Left lobe of liver (tissue), 2 donors: ENCODE measurements at regions not wholly inside any gene's neighbourhood (a gene's known extent, or its start where the extent isn't known, plus 50 kb on each side); places are given as distances from the start of the nearest gene placed in this dataset.

Source experiments
- ATAC-seq: fragments of 200-7000 bp; cut with Tn5 transposase; one replicate; pipeline ENCODE4 v1.9.1; 2020; ENCODE audit warnings: mild to moderate bottlenecking, moderate library complexity
- DNase-seq: peaks from one replicate; pipeline ENCODE4 v3.0.0-alpha.2; 2020; ENCODE audit warnings: low spot score
- donor health status: DM: no; HTN: no; CAD: no; lungs with moderate emphysema.
- donor health status: DM: no; HTN: yes; CAD: no.

- ATAC-seq: no peak
- no peak for DNase-seq
Observed at GRCh38 chr10:125348536-125348935, 188.2 kb upstream of the CTBP2 start.

GRCh38 chr10:125344573-125345171 is 184.3 kb upstream of the CTBP2 start:
- DNase-seq (no peak), ATAC-seq (peak; percentile 26)

DNA sequence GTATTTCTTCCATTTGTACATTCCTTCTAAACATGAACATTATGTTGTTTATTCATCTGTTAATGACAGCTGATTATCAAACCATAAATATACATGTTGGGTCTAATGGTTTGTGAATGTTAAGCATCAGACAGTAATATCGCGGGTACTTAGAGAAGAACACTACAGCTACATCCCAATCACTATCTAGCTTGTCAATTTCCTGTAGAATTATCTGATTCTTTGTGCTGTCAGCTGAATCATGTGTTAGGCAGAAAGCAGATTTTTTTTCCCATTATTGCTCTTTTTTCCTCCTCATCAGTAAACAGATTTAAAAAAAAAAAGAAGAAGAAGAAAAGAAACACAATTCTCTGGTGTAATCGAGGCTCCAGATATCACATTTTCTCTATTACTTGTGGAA is 183.6 kb upstream of the CTBP2 start:
- no peak for ATAC-seq
- no peak for DNase-seq

- peak; percentile 68 for ATAC-seq
- DNase-seq: no peak
Observed at GRCh38 chr10:125343118-125343925, 183.0 kb upstream of the CTBP2 start.

GRCh38 chr10:125341611-125342010 is 181.2 kb upstream of the CTBP2 start:
- ATAC-seq (no peak), DNase-seq (no peak)

DNA sequence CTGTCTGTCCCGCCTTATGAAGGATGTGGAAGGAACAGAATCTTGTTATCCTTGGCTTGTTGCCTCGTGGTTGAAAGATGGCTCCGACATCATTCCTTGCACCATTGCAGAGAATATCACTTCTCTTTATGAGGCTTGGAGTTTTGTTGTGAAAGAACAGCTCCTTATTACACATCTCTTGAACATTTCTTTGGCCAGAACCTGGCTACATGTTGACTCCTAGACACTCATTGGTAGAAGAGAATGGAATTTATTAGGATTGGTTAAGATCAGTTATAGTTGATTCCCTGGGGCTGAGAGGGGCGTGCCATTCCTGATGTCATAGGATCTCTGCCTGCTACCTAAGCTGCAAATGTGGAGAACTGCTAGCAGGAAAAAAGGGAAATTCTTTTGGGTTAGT is 180.5 kb upstream of the CTBP2 start:
- ATAC-seq: no peak
- no peak for DNase-seq

GRCh38 chr10:125337510-125337909 is 177.1 kb upstream of the CTBP2 start:
- DNase-seq (no peak), ATAC-seq (no peak)

- ATAC-seq: no peak
Observed at GRCh38 chr10:125334545-125334944, 174.2 kb upstream of the CTBP2 start.

DNA sequence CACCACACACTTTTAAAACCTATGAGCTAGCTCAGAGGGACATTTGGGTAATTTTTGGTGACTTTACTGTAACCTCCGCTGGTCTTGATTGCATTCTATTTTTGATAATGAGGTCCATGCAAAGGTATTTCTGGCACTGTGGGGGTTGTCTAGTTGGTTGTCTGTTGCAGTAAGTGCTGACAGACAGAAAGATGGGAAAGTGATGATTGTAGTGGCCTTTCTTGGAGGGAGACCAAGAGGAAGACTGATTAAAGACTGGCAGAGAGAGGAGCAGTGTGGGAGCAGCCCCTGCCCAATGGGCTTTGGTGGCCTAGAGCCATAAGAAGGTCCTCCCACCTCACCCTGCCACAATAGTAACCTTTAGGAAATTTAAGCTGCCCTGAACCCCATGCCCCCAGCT is 173.4 kb upstream of the CTBP2 start:
- no peak for ATAC-seq
- DNase-seq: no peak

More at GRCh38 chr10:125334545-125334944, 174.2 kb upstream of the CTBP2 start:
- no peak for DNase-seq

GRCh38 chr10:125333209-125333591 is 172.8 kb upstream of the CTBP2 start:
- no peak for ATAC-seq
- DNase-seq: no peak

DNA sequence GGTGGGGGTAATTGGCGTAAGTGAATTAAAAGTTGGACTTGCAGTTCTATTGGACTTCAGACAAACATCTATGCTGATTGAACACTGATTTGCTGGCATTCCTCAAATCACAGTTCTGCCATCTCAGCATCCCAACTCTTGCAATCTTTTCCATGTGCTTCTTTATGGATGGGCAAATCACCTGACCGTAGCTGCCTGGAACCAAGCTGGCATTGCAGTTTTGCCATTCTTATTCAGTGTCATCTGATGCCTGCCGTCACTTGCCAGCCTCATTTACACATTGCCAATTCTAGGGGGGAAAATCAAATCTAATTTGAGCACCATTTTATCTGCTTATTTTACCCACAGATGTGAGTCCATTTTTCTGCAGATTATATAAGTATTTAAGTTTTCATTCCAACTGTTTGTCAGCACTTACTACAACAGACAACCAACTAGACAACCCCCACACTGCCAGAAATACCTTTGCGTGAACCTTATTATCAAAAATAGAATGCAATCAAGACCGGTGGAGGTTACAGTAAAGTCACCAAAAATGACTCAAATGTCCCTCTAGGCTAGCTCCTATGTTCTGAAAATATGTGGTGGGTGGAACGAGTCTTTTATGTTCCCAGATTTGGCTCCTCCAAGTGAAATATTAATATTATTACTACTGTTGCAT is 172.3 kb upstream of the CTBP2 start:
- DNase-seq: no peak
- no peak for ATAC-seq

DNA sequence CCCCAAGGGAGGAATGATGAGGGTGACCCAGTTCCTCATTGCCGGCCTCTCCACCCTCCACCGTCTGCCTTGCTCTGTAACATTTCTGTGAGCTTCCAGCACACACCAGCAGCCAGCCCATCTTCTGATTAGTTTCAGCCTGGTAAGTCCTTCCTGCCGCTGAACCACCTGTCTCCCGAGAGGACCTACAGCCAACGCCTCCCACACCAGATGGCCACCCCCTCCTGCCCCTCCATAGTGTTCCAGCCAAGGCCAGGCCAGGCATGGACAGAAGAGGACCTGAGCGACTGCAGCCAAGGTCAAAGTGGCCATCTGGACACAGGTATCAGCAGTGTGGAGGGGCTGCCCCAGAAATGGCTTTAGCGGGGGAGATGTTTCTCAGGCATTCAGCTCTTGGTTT is 170.7 kb upstream of the CTBP2 start:
- DNase-seq (no peak), ATAC-seq (no peak)

- DNase-seq: no peak
- no peak for ATAC-seq
Observed at GRCh38 chr10:125329056-125329455, 168.7 kb upstream of the CTBP2 start.

- ATAC-seq (no peak), DNase-seq (no peak)
Observed at GRCh38 chr10:125325326-125325725, 165.0 kb upstream of the CTBP2 start.

GRCh38 chr10:125316436-125316835 is 156.1 kb upstream of the CTBP2 start:
- DNase-seq: no peak
- no peak for ATAC-seq

DNA sequence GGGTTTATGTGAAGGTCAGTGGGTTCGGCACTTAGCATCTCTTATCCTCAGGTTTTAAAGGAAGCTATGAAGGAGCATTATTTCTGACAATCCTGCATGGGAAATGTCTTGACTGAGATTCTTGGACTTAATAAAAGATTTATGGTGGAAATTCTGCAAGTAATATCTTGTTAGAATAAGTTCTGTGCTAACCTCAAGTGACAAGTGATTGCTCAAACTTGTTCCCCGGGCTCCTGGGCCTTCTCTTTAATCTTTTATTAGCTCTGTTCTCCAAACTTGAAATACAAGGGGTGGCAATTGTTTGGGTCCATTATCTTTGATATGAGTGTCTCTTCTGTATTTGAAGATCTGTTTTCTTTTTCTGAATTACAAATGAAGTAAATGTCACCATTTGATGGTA is 140.6 kb upstream of the CTBP2 start:
- DNase-seq (no peak), ATAC-seq (no peak)

- no peak for ATAC-seq
- DNase-seq: no peak
Observed at GRCh38 chr10:125299461-125299860, 139.1 kb upstream of the CTBP2 start.

- DNase-seq (no peak), ATAC-seq (no peak)
Observed at GRCh38 chr10:125296598-125296997, 136.2 kb upstream of the CTBP2 start.

- DNase-seq: no peak
- no peak for ATAC-seq
Observed at GRCh38 chr10:125294109-125294508, 133.7 kb upstream of the CTBP2 start.

GRCh38 chr10:125291836-125292235 is 131.5 kb upstream of the CTBP2 start:
- no peak for ATAC-seq

DNA sequence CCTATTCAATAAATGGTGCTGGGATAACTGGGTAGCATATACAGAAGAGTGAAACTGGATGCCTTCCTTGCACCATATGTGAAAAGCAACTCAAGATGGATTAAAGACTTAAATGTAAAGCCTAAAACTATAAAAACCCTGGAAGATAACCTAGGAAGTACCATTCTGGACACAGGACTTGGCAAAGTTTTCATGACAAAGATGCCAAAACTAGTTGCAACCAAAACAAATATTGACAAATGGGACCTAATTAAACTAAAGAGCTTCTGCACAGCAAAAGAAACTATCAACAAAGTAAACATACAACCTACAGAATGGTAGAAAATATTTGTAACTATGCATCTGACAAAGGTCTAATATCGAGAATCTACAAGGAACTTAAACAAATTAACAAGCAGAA is 129.1 kb upstream of the CTBP2 start:
- DNase-seq (no peak), ATAC-seq (no peak)

More at GRCh38 chr10:125291836-125292235, 131.5 kb upstream of the CTBP2 start:
- no peak for DNase-seq
